ENCODE measurements at regions not wholly inside any gene's neighbourhood (a gene's known extent, or its start where the extent isn't known, plus 50 kb on each side); places are given as distances from the start of the nearest gene placed in this dataset.

DNA sequence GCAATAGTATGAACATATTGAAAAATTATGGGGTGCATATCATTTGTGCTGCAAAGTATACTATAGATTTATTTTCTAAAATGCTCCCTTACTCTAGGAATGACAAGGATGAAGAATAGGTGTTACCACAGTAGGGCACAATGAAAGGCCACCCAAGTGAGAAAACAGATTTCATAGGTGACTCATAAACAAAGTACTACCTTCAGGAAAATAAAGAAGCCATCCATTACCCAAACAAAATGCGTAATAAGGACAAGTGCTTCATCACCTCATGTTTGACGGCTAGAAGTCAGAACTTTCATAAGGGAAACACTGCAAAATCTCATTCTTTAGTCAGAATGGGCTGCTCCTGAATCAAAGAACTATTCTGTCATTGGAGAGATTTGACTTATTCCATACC, 116.6 kb downstream of the MFSD1 start:
- no peak for TF ChIP-seq YY1 (IDR thresholded peaks at IDR 0.05; ENCODE audit: extremely low read depth, insufficient replicate concordance, low read depth, low read length)
- TF ChIP-seq, protein P1, sequence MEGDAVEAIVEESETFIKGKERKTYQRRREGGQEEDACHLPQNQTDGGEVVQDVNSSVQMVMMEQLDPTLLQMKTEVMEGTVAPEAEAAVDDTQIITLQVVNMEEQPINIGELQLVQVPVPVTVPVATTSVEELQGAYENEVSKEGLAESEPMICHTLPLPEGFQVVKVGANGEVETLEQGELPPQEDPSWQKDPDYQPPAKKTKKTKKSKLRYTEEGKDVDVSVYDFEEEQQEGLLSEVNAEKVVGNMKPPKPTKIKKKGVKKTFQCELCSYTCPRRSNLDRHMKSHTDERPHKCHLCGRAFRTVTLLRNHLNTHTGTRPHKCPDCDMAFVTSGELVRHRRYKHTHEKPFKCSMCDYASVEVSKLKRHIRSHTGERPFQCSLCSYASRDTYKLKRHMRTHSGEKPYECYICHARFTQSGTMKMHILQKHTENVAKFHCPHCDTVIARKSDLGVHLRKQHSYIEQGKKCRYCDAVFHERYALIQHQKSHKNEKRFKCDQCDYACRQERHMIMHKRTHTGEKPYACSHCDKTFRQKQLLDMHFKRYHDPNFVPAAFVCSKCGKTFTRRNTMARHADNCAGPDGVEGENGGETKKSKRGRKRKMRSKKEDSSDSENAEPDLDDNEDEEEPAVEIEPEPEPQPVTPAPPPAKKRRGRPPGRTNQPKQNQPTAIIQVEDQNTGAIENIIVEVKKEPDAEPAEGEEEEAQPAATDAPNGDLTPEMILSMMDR (IDR thresholded peaks at IDR 0.05 in 2 of 3, conservative IDR thresholded peaks at IDR 0.05 in 1 of 3; ENCODE audit: borderline replicate concordance in 1 of 3, insufficient read depth in 1 of 3, low read depth in 2 of 3, low read length in 2 of 3) = no peak
- TF ChIP-seq CEBPB (IDR thresholded peaks at IDR 0.05; ENCODE audit: low read depth) = no peak
- TF ChIP-seq, protein P2, sequence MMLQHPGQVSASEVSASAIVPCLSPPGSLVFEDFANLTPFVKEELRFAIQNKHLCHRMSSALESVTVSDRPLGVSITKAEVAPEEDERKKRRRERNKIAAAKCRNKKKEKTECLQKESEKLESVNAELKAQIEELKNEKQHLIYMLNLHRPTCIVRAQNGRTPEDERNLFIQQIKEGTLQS (IDR thresholded peaks at IDR 0.05) = no peak
- no peak for TF ChIP-seq SP1 (IDR thresholded peaks at IDR 0.05; ENCODE audit: low read depth)
- TF ChIP-seq SRF (IDR thresholded peaks at IDR 0.05; ENCODE audit: low read depth) = no peak
- no peak for TF ChIP-seq POLR2AphosphoS5 (IDR thresholded peaks at IDR 0.05; ENCODE audit: low read depth, low read length)
- TF ChIP-seq, protein P3, sequence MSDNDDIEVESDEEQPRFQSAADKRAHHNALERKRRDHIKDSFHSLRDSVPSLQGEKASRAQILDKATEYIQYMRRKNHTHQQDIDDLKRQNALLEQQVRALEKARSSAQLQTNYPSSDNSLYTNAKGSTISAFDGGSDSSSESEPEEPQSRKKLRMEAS (IDR thresholded peaks at IDR 0.05) = no peak
- no peak for TF ChIP-seq EZH2 (IDR thresholded peaks at IDR 0.05)

Data from HCT116 (cell line).